Neural crest cell (in vitro differentiated cells): ENCODE measurements at regions not wholly inside any gene's neighbourhood (a gene's known extent, or its start where the extent isn't known, plus 50 kb on each side); places are given as distances from the start of the nearest gene placed in this dataset.

Experiments used
- DNase-seq: peaks from one replicate; pipeline ENCODE4 v3.0.0; 2021; ENCODE audit warnings: low read depth, mixed read lengths, low spot score
- H3K27ac Mint-ChIP-seq: one replicate; pipeline ENCODE4 v1.8.0; 2021; ENCODE audit warnings: mild to moderate bottlenecking, mixed read lengths; ENCODE audit not compliant: unreplicated experiment
- H3K27me3 Mint-ChIP-seq: 2 replicates; pipeline ENCODE4 v1.8.0; 2021; ENCODE audit warnings: low read depth, mild to moderate bottlenecking, mixed read lengths
- H3K36me3 Mint-ChIP-seq: 2 replicates; pipeline ENCODE4 v1.8.0; 2021; ENCODE audit warnings: low read depth, mild to moderate bottlenecking, mixed read lengths
- H3K4me1 Mint-ChIP-seq: 2 replicates; pipeline ENCODE4 v1.8.0; 2021; ENCODE audit warnings: mixed read lengths
- H3K4me3 Mint-ChIP-seq: one replicate; pipeline ENCODE4 v1.8.0; 2021; ENCODE audit warnings: mild to moderate bottlenecking, mixed read lengths
- H3K9me3 Mint-ChIP-seq: 2 replicates; pipeline ENCODE4 v1.8.0; 2021; ENCODE audit warnings: mixed read lengths
- CTCF ChIP-seq: fragments of 200-600 bp; sonication (generic); conservative IDR thresholded peaks from 2 replicates; pipeline ENCODE4 v1.5.0; 2021; ENCODE audit warnings: antibody characterized with exemption, mild to moderate bottlenecking

DNA sequence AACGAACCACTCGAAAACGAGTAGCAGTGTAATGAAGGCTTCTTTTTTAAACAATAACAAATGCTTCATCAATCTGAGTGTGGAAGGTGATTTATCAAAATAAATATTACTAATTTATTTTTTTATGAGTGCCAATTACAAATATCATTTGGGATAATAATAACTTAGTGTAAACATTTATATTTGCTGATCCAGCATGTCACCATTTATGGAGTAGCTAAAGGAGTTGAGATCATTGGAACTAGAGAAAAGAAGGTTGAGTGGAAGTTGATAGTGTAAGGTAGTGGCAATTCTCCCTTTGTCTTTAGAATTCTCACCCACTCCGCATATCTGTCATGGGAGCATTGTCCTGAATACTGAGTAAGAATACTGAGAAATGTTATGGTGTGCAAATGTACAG lies 67.1 kb upstream of the KIF26B start:
- Mint-ChIP-seq H3K27me3 (no peaks in the 10 kb centered on the region), H3K4me1 (no peaks in the 10 kb centered on the region), H3K9me3 (peaks cover 3% of the 10 kb centered on the region), H3K36me3 (peaks cover 11% of the 10 kb centered on the region), H3K27ac (no peak overlapping the region), H3K4me3 (no peak overlapping the region)
- DNase-seq: no peak
- TF ChIP-seq CTCF: no peak

DNA sequence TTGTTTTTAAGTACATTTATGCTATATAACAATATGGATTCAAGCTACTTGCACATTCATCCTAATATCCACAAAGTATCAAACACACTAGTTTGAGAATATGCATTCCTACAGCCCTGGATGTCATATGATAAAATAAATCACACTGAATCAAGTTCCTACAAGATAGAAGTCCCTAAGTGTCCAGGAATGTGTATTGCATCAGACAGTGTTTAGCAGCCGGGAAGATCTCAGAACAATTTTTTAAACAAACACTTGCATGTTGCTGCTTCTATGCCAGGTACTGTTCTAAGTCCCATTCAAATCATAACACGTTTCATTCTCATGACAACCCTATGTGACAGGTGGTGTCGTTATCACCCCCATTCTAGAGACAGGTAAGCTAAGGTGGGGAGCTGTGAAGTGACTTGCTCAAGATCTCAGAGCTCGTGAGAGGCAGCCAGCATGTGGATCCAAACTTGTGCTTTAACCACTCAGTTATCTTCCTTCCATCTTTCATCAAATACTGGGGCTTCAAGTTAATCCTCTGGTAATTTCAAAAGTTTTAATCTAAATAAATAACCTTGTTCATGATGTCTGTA lies 68.3 kb upstream of the KIF26B start:
- Mint-ChIP-seq H3K27me3 (no peaks in the 10 kb centered on the region), H3K4me1 (no peaks in the 10 kb centered on the region), H3K9me3 (peaks cover 3% of the 10 kb centered on the region), H3K4me3 (no peak overlapping the region), H3K27ac (no peak overlapping the region), H3K36me3 (peaks cover 20% of the 10 kb centered on the region)
- no peak for TF ChIP-seq CTCF
- DNase-seq: no peak

GRCh38 chr1:245085508-245086095 lies 69.2 kb upstream of the KIF26B start:
- Mint-ChIP-seq H3K4me3 (no peak overlapping the region), H3K36me3 (peaks cover 20% of the 10 kb centered on the region), H3K9me3 (peaks cover 3% of the 10 kb centered on the region), H3K27me3 (no peaks in the 10 kb centered on the region), H3K4me1 (no peaks in the 10 kb centered on the region), H3K27ac (no peak overlapping the region)
- no peak for TF ChIP-seq CTCF
- DNase-seq: no peak

DNA sequence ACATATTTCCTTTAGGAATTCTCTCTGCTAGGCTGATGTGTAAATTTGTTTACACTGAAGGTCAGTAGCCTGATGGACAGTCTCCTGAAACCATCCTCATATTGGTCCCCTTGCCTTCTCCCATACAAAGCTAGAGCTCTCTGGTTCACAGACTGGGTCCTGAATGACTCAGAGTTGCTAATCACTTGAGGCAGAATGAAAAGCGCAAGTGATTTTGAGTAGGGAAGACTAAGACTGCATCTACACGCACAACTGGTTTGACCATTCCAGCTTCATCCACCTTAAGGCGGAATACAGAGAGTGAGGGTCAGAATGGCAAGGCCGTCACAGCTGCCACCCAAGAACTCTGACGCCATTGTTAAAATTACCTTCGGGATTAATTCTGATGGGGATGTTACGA lies 70.2 kb upstream of the KIF26B start:
- Mint-ChIP-seq H3K4me3 (no peak overlapping the region), H3K36me3 (peaks cover 20% of the 10 kb centered on the region), H3K27me3 (no peaks in the 10 kb centered on the region), H3K9me3 (peaks cover 3% of the 10 kb centered on the region), H3K27ac (no peak overlapping the region), H3K4me1 (no peaks in the 10 kb centered on the region)
- DNase-seq: no peak
- TF ChIP-seq CTCF: no peak

DNA sequence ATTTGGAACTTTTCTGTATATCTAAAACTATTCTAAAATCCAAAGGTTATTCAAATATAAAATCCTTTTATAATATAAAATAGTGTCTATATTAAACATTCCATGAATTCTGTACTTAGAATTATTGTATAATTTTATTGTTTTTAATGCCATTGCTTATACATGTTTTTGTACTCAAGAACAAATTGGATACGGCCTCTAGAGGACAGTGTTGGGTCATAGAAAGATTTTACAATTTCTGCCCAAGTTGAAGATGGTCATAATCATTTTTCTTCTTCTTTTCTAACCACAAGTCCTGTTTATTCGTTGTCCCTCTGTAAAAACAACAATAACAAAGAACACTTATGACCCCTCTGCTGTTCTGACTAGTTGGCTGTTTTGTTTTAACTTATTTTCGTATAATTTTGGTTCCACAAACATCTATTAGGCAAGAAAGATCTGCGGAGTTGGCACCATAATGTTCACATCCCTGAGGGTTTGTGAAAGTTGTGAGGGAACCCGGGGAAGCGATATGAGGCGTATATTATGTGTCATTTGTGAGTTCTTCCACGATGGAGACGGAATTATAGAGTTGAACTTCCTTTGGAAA lies 75.7 kb upstream of the KIF26B start:
- H3K27ac Mint-ChIP-seq: no peak overlapping the region
- no peaks in the 10 kb centered on the region for H3K4me1 Mint-ChIP-seq
- H3K9me3 Mint-ChIP-seq: peaks cover 9% of the 10 kb centered on the region

More for the DNA sequence above, 75.7 kb upstream of the KIF26B start:
- peaks cover 25% of the 10 kb centered on the region for H3K36me3 Mint-ChIP-seq
- DNase-seq: no peak
- H3K27me3 Mint-ChIP-seq: no peaks in the 10 kb centered on the region
- peak; percentile 77 for TF ChIP-seq CTCF
- no peak overlapping the region for H3K4me3 Mint-ChIP-seq
